Panc1 (cell line): ENCODE measurements at regions not wholly inside any gene's neighbourhood (a gene's known extent, or its start where the extent isn't known, plus 50 kb on each side); places are given as distances from the start of the nearest gene placed in this dataset.

Experiments used
- CTCF ChIP-seq: fragments of 450-650 bp; IDR thresholded peaks from 2 replicates; pipeline ENCODE4 v1.5.1; 2017; ENCODE audit warnings: mild to moderate bottlenecking
- TCF7L2 ChIP-seq: IDR thresholded peaks from 2 replicates; pipeline ENCODE4 v1.6.1; 2011; ENCODE audit warnings: mild to moderate bottlenecking, low read depth, low read length, inconsistent platforms

GRCh38 chr18:32621034-32621433 lies 150.4 kb upstream of the GAREM1 start:
- no peak for TF ChIP-seq TCF7L2
- no peak for TF ChIP-seq CTCF
